ENCODE measurements at regions not wholly inside any gene's neighbourhood (a gene's known extent, or its start where the extent isn't known, plus 50 kb on each side); places are given as distances from the start of the nearest gene placed in this dataset.

DNA sequence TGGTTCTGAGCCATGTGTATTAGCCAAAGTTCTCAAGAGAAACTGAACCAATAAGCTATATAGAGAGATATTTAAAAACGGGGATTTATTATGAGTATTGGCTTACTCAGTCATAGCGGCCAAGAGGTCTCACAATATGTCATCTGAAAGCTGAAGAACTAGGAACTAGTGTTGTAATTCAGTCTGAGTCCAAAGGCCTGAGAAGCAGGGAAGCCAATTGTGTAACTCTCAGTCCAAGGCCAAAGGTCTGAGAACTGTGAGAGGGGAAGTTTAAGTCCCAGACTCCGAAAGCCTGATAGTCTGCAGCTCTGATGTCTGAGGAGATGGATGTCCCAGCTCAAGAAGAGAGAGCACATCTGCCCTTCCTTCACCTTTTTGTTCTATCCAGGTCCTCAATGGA is 344.8 kb upstream of the USP15 start:
- TF ChIP-seq POLR2A (IDR thresholded peaks at IDR 0.05) (no peak), EP300 (IDR thresholded peaks at IDR 0.05) (no peak)
- TF ChIP-seq, protein P1, sequence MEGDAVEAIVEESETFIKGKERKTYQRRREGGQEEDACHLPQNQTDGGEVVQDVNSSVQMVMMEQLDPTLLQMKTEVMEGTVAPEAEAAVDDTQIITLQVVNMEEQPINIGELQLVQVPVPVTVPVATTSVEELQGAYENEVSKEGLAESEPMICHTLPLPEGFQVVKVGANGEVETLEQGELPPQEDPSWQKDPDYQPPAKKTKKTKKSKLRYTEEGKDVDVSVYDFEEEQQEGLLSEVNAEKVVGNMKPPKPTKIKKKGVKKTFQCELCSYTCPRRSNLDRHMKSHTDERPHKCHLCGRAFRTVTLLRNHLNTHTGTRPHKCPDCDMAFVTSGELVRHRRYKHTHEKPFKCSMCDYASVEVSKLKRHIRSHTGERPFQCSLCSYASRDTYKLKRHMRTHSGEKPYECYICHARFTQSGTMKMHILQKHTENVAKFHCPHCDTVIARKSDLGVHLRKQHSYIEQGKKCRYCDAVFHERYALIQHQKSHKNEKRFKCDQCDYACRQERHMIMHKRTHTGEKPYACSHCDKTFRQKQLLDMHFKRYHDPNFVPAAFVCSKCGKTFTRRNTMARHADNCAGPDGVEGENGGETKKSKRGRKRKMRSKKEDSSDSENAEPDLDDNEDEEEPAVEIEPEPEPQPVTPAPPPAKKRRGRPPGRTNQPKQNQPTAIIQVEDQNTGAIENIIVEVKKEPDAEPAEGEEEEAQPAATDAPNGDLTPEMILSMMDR (IDR thresholded peaks at IDR 0.05): no peak
